Astrocyte (in vitro differentiated cells and primary cell): ENCODE measurements at regions not wholly inside any gene's neighbourhood (a gene's known extent, or its start where the extent isn't known, plus 50 kb on each side); places are given as distances from the start of the nearest gene placed in this dataset.

Source experiments
- CTCF ChIP-seq: IDR thresholded peaks from 2 replicates; pipeline ENCODE4 v1.5.1; 2011; ENCODE audit warnings: low read depth, mild to moderate bottlenecking, inconsistent platforms, low read length, moderate library complexity; ENCODE audit not compliant: insufficient read depth
- EZH2 ChIP-seq: IDR thresholded peaks from 2 replicates; pipeline ENCODE4 v1.6.1; 2012; ENCODE audit warnings: mild to moderate bottlenecking, low read length, inconsistent platforms; ENCODE audit not compliant: insufficient read depth

DNA sequence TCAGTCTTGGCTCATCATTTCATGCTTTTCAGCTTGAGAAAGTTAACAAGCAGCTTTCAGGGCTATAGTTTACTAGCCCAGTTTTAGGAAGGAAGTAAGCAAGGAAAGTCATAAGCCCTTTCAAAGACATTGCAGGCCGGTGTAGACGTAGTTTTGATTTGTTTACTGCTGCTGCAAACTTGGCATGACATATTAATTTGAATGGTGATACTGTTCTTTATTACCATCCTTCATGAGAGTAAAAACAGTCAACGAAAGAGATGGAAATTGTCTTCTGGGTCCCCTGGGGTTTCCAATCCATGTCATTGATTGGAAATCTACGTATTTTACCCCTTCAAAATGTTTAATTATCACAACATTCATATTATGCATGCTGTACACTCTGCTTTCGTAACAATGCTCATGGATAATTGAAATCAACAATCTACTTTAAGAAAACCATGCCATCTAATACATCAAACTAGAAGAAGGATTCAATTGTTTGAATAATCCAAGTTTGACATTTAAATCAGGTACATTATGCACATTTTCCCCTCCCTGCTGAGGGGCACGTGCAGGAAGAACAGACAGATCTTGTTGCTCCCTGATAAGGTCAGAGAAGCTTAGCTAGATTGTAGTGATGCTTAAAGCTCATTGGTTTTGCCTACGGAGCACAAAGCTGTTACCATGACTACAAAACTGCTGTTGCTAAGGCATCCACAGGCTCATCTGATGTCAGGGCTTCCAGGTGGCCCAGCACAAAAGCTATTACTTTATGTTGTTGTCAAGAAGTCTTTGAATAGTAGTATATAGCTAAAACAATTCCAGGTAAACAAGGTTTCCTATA lies 139.9 kb upstream of the PRLR start:
- no peak for TF ChIP-seq EZH2
- TF ChIP-seq CTCF = no peak
